Prostate gland (tissue), 2 donors: ENCODE measurements at regions not wholly inside any gene's neighbourhood (a gene's known extent, or its start where the extent isn't known, plus 50 kb on each side); places are given as distances from the start of the nearest gene placed in this dataset.

Source experiments
- POLR2A ChIP-seq: fragments of 450-650 bp; IDR thresholded peaks from one replicate; pipeline ENCODE4 v1.6.1; 2016; ENCODE audit warnings: antibody characterized with exemption, mild to moderate bottlenecking
- POLR2AphosphoS5 ChIP-seq: sonication (generic); formaldehyde crosslinking; IDR thresholded peaks from one replicate; pipeline ENCODE4 v1.6.1; 2017; ENCODE audit warnings: antibody characterized with exemption
- TF ChIP-seq, protein P1 (sequence below), 4 experiments: fragments of 200-600 bp in 2 of 4; fragments of 450-650 bp in 2 of 4; sonication (generic) in 2 of 4; IDR thresholded peaks; 1 replicate in 3 of 4; 2 replicates in 1 of 4; pipeline ENCODE4 v1.5.1; 2016 to 2019; ENCODE audit warnings: antibody characterized with exemption in 4 of 4, mild to moderate bottlenecking in 2 of 4, moderate library complexity in 2 of 4

DNA sequence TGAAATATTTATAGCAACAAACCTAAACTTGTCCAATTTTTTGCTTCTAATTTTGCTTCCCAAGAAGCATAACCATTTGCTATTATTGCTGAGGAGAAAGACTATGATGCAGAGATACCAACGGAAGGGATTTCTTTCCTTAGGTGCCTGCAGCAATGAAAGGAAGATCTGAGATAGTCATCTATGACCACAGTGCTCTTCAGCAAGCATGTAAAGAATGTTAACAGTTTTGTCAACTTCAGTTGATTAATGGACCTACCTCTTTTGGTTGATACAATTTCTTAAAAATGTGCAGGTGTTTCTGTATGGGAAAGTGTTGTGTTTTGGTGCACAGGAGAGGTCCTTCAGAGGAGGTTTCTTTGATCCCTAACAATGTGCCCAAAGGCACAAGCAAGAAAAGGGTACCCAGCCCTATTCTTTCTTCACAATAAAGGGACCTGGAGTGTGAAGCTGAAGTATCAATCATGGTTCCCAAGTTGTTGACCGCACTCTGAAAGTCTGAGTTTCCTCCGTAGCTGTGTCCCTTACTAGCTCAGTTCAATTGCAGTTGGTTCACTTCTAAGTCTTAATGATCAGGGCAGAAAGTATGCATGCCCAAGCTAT, 307.7 kb upstream of the KCNH8 start:
- TF ChIP-seq, protein P1, sequence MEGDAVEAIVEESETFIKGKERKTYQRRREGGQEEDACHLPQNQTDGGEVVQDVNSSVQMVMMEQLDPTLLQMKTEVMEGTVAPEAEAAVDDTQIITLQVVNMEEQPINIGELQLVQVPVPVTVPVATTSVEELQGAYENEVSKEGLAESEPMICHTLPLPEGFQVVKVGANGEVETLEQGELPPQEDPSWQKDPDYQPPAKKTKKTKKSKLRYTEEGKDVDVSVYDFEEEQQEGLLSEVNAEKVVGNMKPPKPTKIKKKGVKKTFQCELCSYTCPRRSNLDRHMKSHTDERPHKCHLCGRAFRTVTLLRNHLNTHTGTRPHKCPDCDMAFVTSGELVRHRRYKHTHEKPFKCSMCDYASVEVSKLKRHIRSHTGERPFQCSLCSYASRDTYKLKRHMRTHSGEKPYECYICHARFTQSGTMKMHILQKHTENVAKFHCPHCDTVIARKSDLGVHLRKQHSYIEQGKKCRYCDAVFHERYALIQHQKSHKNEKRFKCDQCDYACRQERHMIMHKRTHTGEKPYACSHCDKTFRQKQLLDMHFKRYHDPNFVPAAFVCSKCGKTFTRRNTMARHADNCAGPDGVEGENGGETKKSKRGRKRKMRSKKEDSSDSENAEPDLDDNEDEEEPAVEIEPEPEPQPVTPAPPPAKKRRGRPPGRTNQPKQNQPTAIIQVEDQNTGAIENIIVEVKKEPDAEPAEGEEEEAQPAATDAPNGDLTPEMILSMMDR (IDR thresholded peaks at IDR 0.05), result no peak
- TF ChIP-seq POLR2A (no peak), POLR2AphosphoS5 (no peak)
